K562 (cell line): ENCODE measurements at regions not wholly inside any gene's neighbourhood (a gene's known extent, or its start where the extent isn't known, plus 50 kb on each side); places are given as distances from the start of the nearest gene placed in this dataset.

Experiments
- ATAC-seq: fragments of 200-7000 bp; cut with Tn5 transposase; 3 replicates; pipeline ENCODE4 v1.9.1; 2020; ENCODE audit warnings: moderate library complexity
- BruUV-seq: library from RNA; stranded (reverse); fragments of 400-500 nt; replicated peaks from 2 replicates; lab custom pipeline; 2021; lab: Mats Ljungman, UMichigan
- CTCF ChIA-PET: fragments of 300-600 bp; formaldehyde crosslinking; extraction: SDS; loops from one replicate; lab custom pipeline; 2021; ENCODE audit warnings: low intra/inter-chr PET ratio; lab: Yijun Ruan, JAX
- POLR2A ChIA-PET: fragments of 300-600, 350-650 bp; sonication (Branson Sonifier 250); formaldehyde crosslinking; extraction: SDS; loops from one replicate; lab custom pipeline; 2021; ENCODE audit warnings: antibody characterized with exemption, inconsistent platforms; lab: Yijun Ruan, JAX
- DNase-seq, 4 experiments: peaks; one replicate each; pipeline versions ENCODE4 v3.0.0 to v3.0.0-alpha.2; 2011 to 2018; ENCODE audit warnings: low spot score in 3 of 4, mixed read lengths in 3 of 4; ENCODE audit errors: extremely low read depth in 1 of 4
- FAIRE-seq: peaks from 2 replicates; lab custom pipeline; 2011; peaks lifted over from hg19 to GRCh38; lab: Jason Lieb, UNC
- H2AFZ ChIP-seq: 2 replicates; pipeline ENCODE4 v1.6.0; 2011; ENCODE audit warnings: low read depth, low read length, control low read depth, inconsistent platforms
- H3K27ac ChIP-seq: fragments of 200-600 bp; 3 replicates; pipeline ENCODE4 v1.8.0; 2011; ENCODE audit warnings: low read depth, mild to moderate bottlenecking, control low read depth, inconsistent platforms, low read length, moderate library complexity, mixed read lengths; ENCODE audit errors: extremely low read depth
- H3K27me3 ChIP-seq, 2 experiments: fragments of 300-600 bp in 1 of 2; 2 replicates in 1 of 2; 3 replicates in 1 of 2; pipeline versions ENCODE4 v1.6.0 to v1.8.0; 2011; ENCODE audit warnings: inconsistent platforms in 2 of 2, low read length in 2 of 2, mild to moderate bottlenecking in 1 of 2, mixed read lengths in 1 of 2, moderate library complexity in 1 of 2; ENCODE audit not compliant: control insufficient read depth in 2 of 2, insufficient read depth in 2 of 2
- H3K36me3 ChIP-seq: fragments of 300-600 bp; 3 replicates; pipeline ENCODE4 v1.8.0; 2011; ENCODE audit warnings: mild to moderate bottlenecking, low read length, inconsistent platforms; ENCODE audit not compliant: control insufficient read depth, insufficient read depth
- H3K4me1 ChIP-seq, 2 experiments: fragments of 200-600 bp in 1 of 2; replicated peaks in 1 of 2; 2 replicates in 1 of 2; 3 replicates in 1 of 2; pipeline versions ENCODE4 v1.5.1 to v1.8.0; 2011; ENCODE audit warnings: inconsistent platforms in 2 of 2, low read length in 2 of 2, mild to moderate bottlenecking in 1 of 2, mixed read lengths in 1 of 2, moderate library complexity in 1 of 2; ENCODE audit not compliant: control insufficient read depth in 2 of 2, insufficient read depth in 2 of 2
- H3K4me2 ChIP-seq: 2 replicates; pipeline ENCODE4 v1.6.1; 2011; ENCODE audit warnings: low read length, control low read depth, inconsistent platforms, mixed read lengths; ENCODE audit not compliant: insufficient read depth
- H3K4me3 ChIP-seq: fragments of 200-600 bp; sonication (generic), shearing (Covaris generic); 2 replicates; pipeline ENCODE4 v1.5.1; 2016; ENCODE audit warnings: control low read depth, inconsistent platforms
- H3K79me2 ChIP-seq: fragments of 200-600 bp; 3 replicates; pipeline ENCODE4 v1.8.0; 2011; ENCODE audit warnings: low read length, inconsistent platforms; ENCODE audit not compliant: control insufficient read depth, insufficient read depth
- H3K9ac ChIP-seq, 2 experiments: 2 replicates each; pipeline versions ENCODE4 v1.6.0 to v1.6.1; 2011; ENCODE audit warnings: low read depth in 2 of 2, low read length in 2 of 2, control low read depth in 1 of 2, inconsistent platforms in 1 of 2, mild to moderate bottlenecking in 1 of 2, mixed read lengths in 1 of 2; ENCODE audit not compliant: insufficient read depth in 1 of 2
- H3K9me1 ChIP-seq: one replicate; pipeline ENCODE4 v1.6.0; 2011; ENCODE audit warnings: inconsistent platforms, mild to moderate bottlenecking, low read length, moderate library complexity; ENCODE audit not compliant: control insufficient read depth, insufficient read depth
- H3K9me3 ChIP-seq: replicated peaks from 2 replicates; pipeline ENCODE4 v1.5.1; 2011; ENCODE audit warnings: low read depth, low read length, inconsistent platforms; ENCODE audit not compliant: control insufficient read depth, insufficient read depth
- H4K20me1 ChIP-seq: replicated peaks from 2 replicates; pipeline ENCODE4 v1.6.1; 2011; ENCODE audit warnings: low read length, inconsistent platforms, mixed read lengths; ENCODE audit not compliant: control insufficient read depth, insufficient read depth
- CEBPG ChIP-seq, 3 experiments: fragments of 200-800 bp in 1 of 3; sonication (Bioruptor generic) in 1 of 3; sonication (generic) in 1 of 3; formaldehyde crosslinking in 1 of 3; IDR thresholded peaks in 2 of 3; conservative IDR thresholded peaks in 1 of 3; 2 replicates each; pipeline versions ENCODE4 v1.6.1 to v1.8.0; 2016 to 2022; ENCODE audit warnings: missing compliant biosample characterization in 2 of 3, missing genetic modification characterization in 2 of 3, mild to moderate bottlenecking in 1 of 3, missing genetic modification reagents in 1 of 3
- HDAC8 ChIP-seq: fragments of 450-650 bp; IDR thresholded peaks from 2 replicates; pipeline ENCODE4 v1.6.1; 2016; ENCODE audit warnings: mild to moderate bottlenecking, missing genetic modification characterization, moderate library complexity, missing compliant biosample characterization
- JUN ChIP-seq, 2 experiments: sonication (generic) in 1 of 2; formaldehyde crosslinking in 1 of 2; IDR thresholded peaks; 2 replicates each; pipeline versions ENCODE4 v1.6.1 to v1.8.0; 2012 to 2022; ENCODE audit warnings: borderline replicate concordance in 2 of 2, mild to moderate bottlenecking in 2 of 2, improper control_type of control experiment in 1 of 2, low read depth in 1 of 2, low read length in 1 of 2, missing genetic modification reagents in 1 of 2
- KDM5B ChIP-seq: fragments of 200-600 bp; sonication (generic); IDR thresholded peaks from 2 replicates; pipeline ENCODE4 v1.6.1; 2012; ENCODE audit warnings: low read depth, mild to moderate bottlenecking, moderate library complexity, low read length, control low read depth, inconsistent platforms; ENCODE audit not compliant: insufficient replicate concordance
- MAZ ChIP-seq, 2 experiments: fragments of 450-650 bp in 1 of 2; sonication (generic) in 1 of 2; formaldehyde crosslinking; IDR thresholded peaks in 1 of 2; conservative IDR thresholded peaks in 1 of 2; 2 replicates each; pipeline versions ENCODE4 v1.4.0 to v1.5.0; 2020; ENCODE audit warnings: mild to moderate bottlenecking in 1 of 2, missing genetic modification reagents in 1 of 2
- NONO ChIP-seq, 2 experiments: fragments of 200-400 bp in 1 of 2; fragments of 450-650 bp in 1 of 2; formaldehyde crosslinking in 1 of 2; IDR thresholded peaks; 2 replicates each; pipeline ENCODE4 v1.6.1; 2017; ENCODE audit warnings: low read depth in 2 of 2, mild to moderate bottlenecking in 2 of 2, moderate library complexity in 2 of 2, low read length in 1 of 2
- PCBP1 ChIP-seq: fragments of 200-400 bp; formaldehyde crosslinking; IDR thresholded peaks from 2 replicates; pipeline ENCODE4 v1.6.1; 2018; ENCODE audit warnings: mild to moderate bottlenecking, low read depth, low read length; ENCODE audit not compliant: poor library complexity, severe bottlenecking
- PHB ChIP-seq: fragments of 250-450 bp; sonication (Bioruptor Pico); IDR thresholded peaks from 2 replicates; pipeline ENCODE4 v1.5.0; 2021
- RBM34 ChIP-seq: fragments of 200-400 bp; formaldehyde crosslinking; IDR thresholded peaks from 2 replicates; pipeline ENCODE4 v1.6.1; 2018; ENCODE audit warnings: low read length, borderline replicate concordance; ENCODE audit not compliant: insufficient read depth
- SNRNP70 ChIP-seq: fragments of 200-400 bp; formaldehyde crosslinking; optimal IDR thresholded peaks from 2 replicates; pipeline ENCODE3; 2017; ENCODE audit warnings: low read depth, low read length
- SREBF1 ChIP-seq: fragments of 150-350 bp; IDR thresholded peaks from 2 replicates; pipeline ENCODE4 v1.6.1; 2014; ENCODE audit warnings: antibody characterized with exemption, low read depth, low read length, borderline replicate concordance
- TBL1XR1 ChIP-seq, 2 experiments: IDR thresholded peaks; 2 replicates each; pipeline ENCODE4 v1.6.1; 2012; ENCODE audit warnings: improper control_type of control experiment in 2 of 2, low read length in 2 of 2, mild to moderate bottlenecking in 1 of 2
- U2AF1 ChIP-seq: fragments of 200-400 bp; formaldehyde crosslinking; optimal IDR thresholded peaks from 2 replicates; pipeline ENCODE3; 2017; ENCODE audit warnings: mild to moderate bottlenecking, low read depth, low read length, moderate library complexity
- ZNF274 ChIP-seq: IDR thresholded peaks from 2 replicates; pipeline ENCODE4 v1.6.1; 2011; ENCODE audit warnings: low read depth, mild to moderate bottlenecking, low read length, moderate library complexity, borderline replicate concordance
- WGBS: fragments of 100-300 bp; shearing (Covaris generic); methylation state at CpG from one replicate; pipeline ENCODE4 v1.1.6; 2016; ENCODE audit warnings: low coverage, mixed read lengths; ENCODE audit not compliant: insufficient coverage; ENCODE audit errors: missing lambda C conversion rate; 5-methylcytosine and 5-hydroxymethylcytosine counted together
- in situ Hi-C: fragments of 300-500 bp; cut with MboI; formaldehyde crosslinking; loops from 4 replicates; pipeline ENCODE4 v1.15.0; 2018; ENCODE audit warnings: inconsistent platforms, mixed read lengths
- intact Hi-C: fragments of 100-400 bp; cut with micrococcal nuclease; formaldehyde crosslinking; loops from 2 replicates; pipeline ENCODE4 v1.14.2; 2022

GRCh38 chr21:35538386-35538785, 489.3 kb upstream of the RUNX1 start:
- CTCF ChIA-PET: no interaction called here

GRCh38 chr21:35537604-35538003, 488.5 kb upstream of the RUNX1 start:
- BruUV-seq: no TSS peak
- POLR2A ChIA-PET: no interaction called here
- WGBS: 10% methylated on average over 2 of the region's 2 CpGs

More at GRCh38 chr21:35538386-35538785, 489.3 kb upstream of the RUNX1 start:
- TF ChIP-seq ZNF274 (no peak), U2AF1 (no peak), MAZ (CRISPR knock-in tag; conservative IDR thresholded peaks at IDR 0.05 in 1 of 2, IDR thresholded peaks at IDR 0.05 in 1 of 2) (no peak), SNRNP70 (no peak), CEBPG (CRISPR knock-in tag; IDR thresholded peaks at IDR 0.05) (no peak), CEBPG (tag; conservative IDR thresholded peaks at IDR 0.05 in 1 of 2, IDR thresholded peaks at IDR 0.05 in 1 of 2) (peak in 1 of 2 experiments; percentile 15; a peak in 1 of 4 replicates), KDM5B (no peak), NONO (IDR thresholded peaks at IDR 0.05; ENCODE audit: low read depth in 2 of 2, low read length in 1 of 2) (no peak), PHB (CRISPR knock-in tag) (no peak)
- in situ Hi-C loops: no loop called here
- DNase-seq (no peak), FAIRE-seq (no peak), ATAC-seq (no peak)
- Histone ChIP-seq H3K79me2 (no peaks in the 10 kb centered on the region), H3K9me3 (no peaks in the 10 kb centered on the region; the same call in 1 of the 2 replicates), H3K27me3 (no peaks in the 10 kb centered on the region), H3K4me2 (no peak overlapping the region), H3K36me3 (no peaks in the 10 kb centered on the region), H4K20me1 (no peaks in the 10 kb centered on the region), H3K4me3 (no peak overlapping the region), H2AFZ (no peak overlapping the region), H3K9me1 (no peaks in the 10 kb centered on the region), H3K4me1 (no peaks in the 10 kb centered on the region), H3K9ac (no peak overlapping the region), H3K27ac (no peak overlapping the region)
- POLR2A ChIA-PET: no interaction called here
- no TSS peak for BruUV-seq
- 15% methylated on average over 1 of the region's 1 CpG for WGBS
- intact Hi-C loops: no loop called here

More at GRCh38 chr21:35537604-35538003, 488.5 kb upstream of the RUNX1 start:
- Histone ChIP-seq H3K79me2 (no peaks in the 10 kb centered on the region), H3K27me3 (no peaks in the 10 kb centered on the region), H3K36me3 (no peaks in the 10 kb centered on the region), H3K27ac (no peak overlapping the region), H4K20me1 (no peaks in the 10 kb centered on the region), H3K9me1 (no peaks in the 10 kb centered on the region), H3K4me3 (no peak overlapping the region), H3K9ac (no peak overlapping the region), H3K4me1 (no peaks in the 10 kb centered on the region), H3K9me3 (no peaks in the 10 kb centered on the region; the same call in 1 of the 2 replicates), H2AFZ (no peak overlapping the region), H3K4me2 (no peak overlapping the region)
- CTCF ChIA-PET: no interaction called here
- in situ Hi-C loops (no loop called here), intact Hi-C loops (no loop called here)
- DNase-seq (no peak), FAIRE-seq (no peak), ATAC-seq (no peak)
- no peak for TF ChIP-seq RBM34
- no peak for TF ChIP-seq TBL1XR1 (IDR thresholded peaks at IDR 0.05; ENCODE audit: low read length in 2 of 2)
- no peak for TF ChIP-seq HDAC8 (tag)
- TF ChIP-seq PCBP1: no peak
- TF ChIP-seq SREBF1: no peak
- TF ChIP-seq JUN (IDR thresholded peaks at IDR 0.05; ENCODE audit: borderline replicate concordance, low read depth, low read length): no peak
- no peak for TF ChIP-seq JUN (CRISPR knock-in tag; IDR thresholded peaks at IDR 0.05; ENCODE audit: borderline replicate concordance)
- no peak for TF ChIP-seq PHB (CRISPR knock-in tag)
